Middle frontal gyrus (tissue), 1 donor: ENCODE measurements at regions not wholly inside any gene's neighbourhood (a gene's known extent, or its start where the extent isn't known, plus 50 kb on each side); places are given as distances from the start of the nearest gene placed in this dataset.
"Not testable (repeated sequence)": the region's sequence is repeated elsewhere in the genome, so short reads cannot be mapped to it uniquely, and the experiment has no call there.

Experiments used
- DNase-seq: peaks from one replicate; pipeline ENCODE4 v3.0.0-alpha.2; 2015; ENCODE audit warnings: low spot score; ENCODE audit errors: extremely low spot score

GRCh38 chr22:27050771-27051170, 393.4 kb downstream of the MIAT start:
- DNase-seq, result no peak

GRCh38 chr22:27051407-27051806, 394.0 kb downstream of the MIAT start:
- no peak for DNase-seq

- no peak for DNase-seq
These were observed 400.3 kb downstream of the MIAT start for GRCh38 chr22:27057717-27058116.

GRCh38 chr22:27060190-27060589, 402.8 kb downstream of the MIAT start:
- no peak for DNase-seq

GRCh38 chr22:27062910-27063309, 405.5 kb downstream of the MIAT start:
- no peak for DNase-seq

GRCh38 chr22:27063406-27063805, 406.0 kb downstream of the MIAT start:
- no peak for DNase-seq

GRCh38 chr22:27063841-27064240, 406.5 kb downstream of the MIAT start:
- no peak for DNase-seq

GRCh38 chr22:27064386-27064785, 407.0 kb downstream of the MIAT start:
- DNase-seq, result no peak

- no peak for DNase-seq
These were observed 407.9 kb downstream of the MIAT start for GRCh38 chr22:27065279-27065678.

- DNase-seq, result no peak
These were observed 409.5 kb downstream of the MIAT start for GRCh38 chr22:27066856-27067255.

- no peak for DNase-seq
These were observed 410.7 kb downstream of the MIAT start for GRCh38 chr22:27068121-27068520.

GRCh38 chr22:27070594-27070993, 413.2 kb downstream of the MIAT start:
- no peak for DNase-seq

- DNase-seq, result no peak
These were observed 416.4 kb downstream of the MIAT start for GRCh38 chr22:27073601-27074425.

- no peak for DNase-seq
These were observed 417.8 kb downstream of the MIAT start for GRCh38 chr22:27075028-27075678.

GRCh38 chr22:27075891-27076290, 418.5 kb downstream of the MIAT start:
- DNase-seq, result no peak

- not testable (repeated sequence) for DNase-seq
These were observed 420.7 kb downstream of the MIAT start for GRCh38 chr22:27078064-27078463.

GRCh38 chr22:27080036-27080578, 422.7 kb downstream of the MIAT start:
- DNase-seq, result no peak

GRCh38 chr22:27080863-27081262, 423.5 kb downstream of the MIAT start:
- DNase-seq, result no peak

GRCh38 chr22:27083610-27084009, 426.2 kb downstream of the MIAT start:
- DNase-seq, result no peak

GRCh38 chr22:27084130-27084529, 426.7 kb downstream of the MIAT start:
- DNase-seq, result no peak

- no peak for DNase-seq
These were observed 429.0 kb downstream of the MIAT start for GRCh38 chr22:27086080-27087044.
